Fibroblast of pulmonary artery (primary cell): ENCODE measurements at regions not wholly inside any gene's neighbourhood (a gene's known extent, or its start where the extent isn't known, plus 50 kb on each side); places are given as distances from the start of the nearest gene placed in this dataset.
"Not testable (repeated sequence)": the region's sequence is repeated elsewhere in the genome, so short reads cannot be mapped to it uniquely, and the experiment has no call there.

Experiments used
- DNase-seq: peaks from one replicate; pipeline ENCODE4 v3.0.0-alpha.2; 2010; ENCODE audit warnings: low read depth
- H3K4me3 ChIP-seq: replicated peaks from 2 replicates; pipeline ENCODE4 v1.5.1; 2011; ENCODE audit warnings: low read depth, mild to moderate bottlenecking, control low read depth, low read length, moderate library complexity
- CTCF ChIP-seq: IDR thresholded peaks from 2 replicates; pipeline ENCODE4 v1.5.1; 2011; ENCODE audit warnings: mild to moderate bottlenecking, control low read depth, low read length, inconsistent platforms; ENCODE audit errors: missing control alignments

- DNase-seq = no peak
- H3K4me3 ChIP-seq = no peak overlapping the region
- TF ChIP-seq CTCF = no peak
Observed at GRCh38 chr4:151855747-151856146, 94.9 kb upstream of the GATB start.

DNA sequence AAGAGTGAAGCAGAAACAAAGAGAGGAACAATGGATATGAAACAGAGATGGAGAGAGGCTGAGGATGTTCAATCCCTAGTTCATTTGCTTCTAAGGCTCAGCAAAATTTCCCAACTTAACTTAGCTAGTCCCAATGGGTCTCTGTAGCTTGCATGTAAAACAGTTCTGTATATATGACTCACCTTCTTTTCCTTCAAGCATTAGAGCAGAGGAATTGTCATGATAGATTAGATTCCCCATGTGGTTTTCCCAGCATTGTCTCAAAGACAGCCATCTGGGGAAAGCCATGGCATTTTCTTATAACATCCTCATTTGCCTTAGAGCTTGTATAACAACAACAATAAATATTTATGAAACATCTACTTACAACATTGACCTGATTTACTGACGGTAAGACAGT lies 93.9 kb upstream of the GATB start:
- H3K4me3 ChIP-seq = no peak overlapping the region
- TF ChIP-seq CTCF = no peak
- DNase-seq = peak; percentile 6

GRCh38 chr4:151853034-151853433 lies 92.2 kb upstream of the GATB start:
- no peak for DNase-seq
- no peak for TF ChIP-seq CTCF
- H3K4me3 ChIP-seq = no peak overlapping the region

DNA sequence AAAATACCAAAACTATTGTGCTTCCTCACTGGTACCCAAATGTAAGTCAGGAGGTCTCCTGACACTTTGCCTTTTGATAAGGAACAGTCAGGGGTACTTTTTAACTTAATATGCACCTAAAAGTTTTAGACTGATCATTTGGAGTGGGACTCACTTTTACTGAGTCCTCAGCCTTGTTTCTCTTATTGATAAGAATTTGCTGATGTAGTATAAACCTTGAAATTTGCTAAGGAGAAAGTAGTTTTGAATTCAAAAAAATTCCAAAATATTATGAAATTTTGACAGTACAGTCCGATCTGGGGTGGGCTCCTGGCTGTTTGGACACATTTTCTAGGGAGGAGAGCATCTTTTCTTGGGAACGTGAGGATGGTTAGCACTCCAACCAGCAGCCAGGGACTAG lies 91.4 kb upstream of the GATB start:
- no peak for DNase-seq
- no peak overlapping the region for H3K4me3 ChIP-seq
- TF ChIP-seq CTCF = no peak

DNA sequence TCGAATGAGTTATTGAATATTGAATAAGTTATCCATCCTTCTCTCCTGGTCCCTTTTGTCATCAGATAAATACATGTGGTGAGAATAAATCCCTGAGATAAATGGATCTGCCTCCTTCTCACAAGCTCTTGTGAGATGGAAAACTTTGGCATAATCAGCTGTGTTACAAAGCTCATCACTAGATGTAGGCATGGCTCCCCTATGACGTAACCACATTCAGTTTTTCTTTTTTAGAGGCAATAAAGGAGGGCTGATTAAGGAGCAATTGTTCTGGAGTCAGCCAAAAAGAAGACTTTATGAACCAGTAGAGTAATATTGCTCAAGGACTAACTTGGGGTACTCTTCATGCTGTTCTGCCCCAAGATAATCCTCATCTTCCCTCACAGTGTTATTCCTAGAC lies 90.5 kb upstream of the GATB start:
- H3K4me3 ChIP-seq = no peak overlapping the region
- DNase-seq = no peak
- TF ChIP-seq CTCF = no peak

DNA sequence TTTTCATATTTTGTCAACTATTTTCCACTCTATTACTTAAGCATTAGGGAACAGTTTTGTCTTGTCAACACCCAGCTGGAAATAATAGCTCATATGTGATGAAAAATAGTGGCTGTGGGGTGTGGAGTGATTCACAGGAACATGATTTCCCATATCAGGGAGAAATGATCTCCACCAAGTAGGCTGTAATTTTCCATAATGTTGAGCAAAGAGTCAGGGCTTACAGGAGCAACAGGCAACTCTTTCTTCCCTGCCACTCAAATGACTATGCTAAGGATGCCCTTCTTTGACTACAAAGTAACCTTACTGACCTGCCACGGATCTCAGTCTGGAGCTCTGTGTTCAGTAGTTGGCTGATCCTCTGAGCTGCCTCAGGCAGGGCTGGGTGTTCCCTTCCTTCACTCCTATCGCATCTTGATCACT lies 90.0 kb upstream of the GATB start:
- DNase-seq = peak; percentile 44
- H3K4me3 ChIP-seq = no peak overlapping the region
- no peak for TF ChIP-seq CTCF

- DNase-seq = not testable (repeated sequence)
Observed at GRCh38 chr4:151845551-151845950, 84.7 kb upstream of the GATB start.

GRCh38 chr4:151842430-151843079 lies 81.7 kb upstream of the GATB start:
- no peak overlapping the region for H3K4me3 ChIP-seq
- DNase-seq = no peak
- TF ChIP-seq CTCF = no peak

More at GRCh38 chr4:151845551-151845950, 84.7 kb upstream of the GATB start:
- not testable (repeated sequence) for H3K4me3 ChIP-seq
